H1 (cell line): ENCODE measurements at regions not wholly inside any gene's neighbourhood (a gene's known extent, or its start where the extent isn't known, plus 50 kb on each side); places are given as distances from the start of the nearest gene placed in this dataset.

ENCODE experiments used
- BCL11A ChIP-seq, 2 experiments: IDR thresholded peaks; one replicate each; pipeline ENCODE4 v1.6.1; 2011; ENCODE audit warnings: low read depth in 2 of 2, low read length in 2 of 2, mild to moderate bottlenecking in 2 of 2
- CHD1 ChIP-seq: IDR thresholded peaks from 2 replicates; pipeline ENCODE4 v1.6.1; 2012; ENCODE audit warnings: low read depth, low read length, improper control_type of control experiment
- EP300 ChIP-seq, 2 experiments: IDR thresholded peaks; 1 replicate in 1 of 2; 2 replicates in 1 of 2; pipeline ENCODE4 v1.6.1; 2011 to 2012; ENCODE audit warnings: low read depth in 2 of 2, low read length in 2 of 2, mild to moderate bottlenecking in 2 of 2, borderline replicate concordance in 1 of 2, inconsistent platforms in 1 of 2, moderate library complexity in 1 of 2
- GABPA ChIP-seq: IDR thresholded peaks from 2 replicates; pipeline ENCODE4 v1.6.1; 2011; ENCODE audit warnings: mild to moderate bottlenecking, low read length, moderate library complexity, borderline replicate concordance; ENCODE audit not compliant: insufficient read depth
- HDAC6 ChIP-seq: IDR thresholded peaks from one replicate; pipeline ENCODE4 v1.7.1; 2012; ENCODE audit warnings: low read depth, mild to moderate bottlenecking, inconsistent platforms, low read length, moderate library complexity
- MAFK ChIP-seq: IDR thresholded peaks from 2 replicates; pipeline ENCODE4 v1.6.1; 2012; ENCODE audit warnings: low read depth, mild to moderate bottlenecking, improper control_type of control experiment, low read length
- POLR2A ChIP-seq, 2 experiments: IDR thresholded peaks; 1 replicate in 1 of 2; 2 replicates in 1 of 2; pipeline ENCODE4 v1.6.1; 2011; ENCODE audit warnings: low read depth in 2 of 2, low read length in 2 of 2, mild to moderate bottlenecking in 2 of 2; ENCODE audit errors: control extremely low read depth in 1 of 2
- TEAD4 ChIP-seq: IDR thresholded peaks from 2 replicates; pipeline ENCODE4 v1.6.1; 2012; ENCODE audit warnings: low read depth, low read length, inconsistent platforms, mixed read lengths
- TF ChIP-seq, protein P1 (sequence below), 3 experiments: IDR thresholded peaks; 1 replicate in 2 of 3; 2 replicates in 1 of 3; pipeline versions ENCODE4 v1.5.1 to v1.6.1; 2011; ENCODE audit warnings: low read length in 3 of 3, mild to moderate bottlenecking in 3 of 3, inconsistent platforms in 2 of 3, low read depth in 1 of 3, moderate library complexity in 1 of 3; ENCODE audit not compliant: insufficient read depth in 1 of 3; ENCODE audit errors: control extremely low read depth in 1 of 3

- TF ChIP-seq, protein P1, sequence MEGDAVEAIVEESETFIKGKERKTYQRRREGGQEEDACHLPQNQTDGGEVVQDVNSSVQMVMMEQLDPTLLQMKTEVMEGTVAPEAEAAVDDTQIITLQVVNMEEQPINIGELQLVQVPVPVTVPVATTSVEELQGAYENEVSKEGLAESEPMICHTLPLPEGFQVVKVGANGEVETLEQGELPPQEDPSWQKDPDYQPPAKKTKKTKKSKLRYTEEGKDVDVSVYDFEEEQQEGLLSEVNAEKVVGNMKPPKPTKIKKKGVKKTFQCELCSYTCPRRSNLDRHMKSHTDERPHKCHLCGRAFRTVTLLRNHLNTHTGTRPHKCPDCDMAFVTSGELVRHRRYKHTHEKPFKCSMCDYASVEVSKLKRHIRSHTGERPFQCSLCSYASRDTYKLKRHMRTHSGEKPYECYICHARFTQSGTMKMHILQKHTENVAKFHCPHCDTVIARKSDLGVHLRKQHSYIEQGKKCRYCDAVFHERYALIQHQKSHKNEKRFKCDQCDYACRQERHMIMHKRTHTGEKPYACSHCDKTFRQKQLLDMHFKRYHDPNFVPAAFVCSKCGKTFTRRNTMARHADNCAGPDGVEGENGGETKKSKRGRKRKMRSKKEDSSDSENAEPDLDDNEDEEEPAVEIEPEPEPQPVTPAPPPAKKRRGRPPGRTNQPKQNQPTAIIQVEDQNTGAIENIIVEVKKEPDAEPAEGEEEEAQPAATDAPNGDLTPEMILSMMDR (IDR thresholded peaks at IDR 0.05; ENCODE audit: control extremely low read depth in 1 of 3, insufficient read depth in 1 of 3, low read depth in 1 of 3, low read length in 3 of 3): no peak
- TF ChIP-seq POLR2A (IDR thresholded peaks at IDR 0.05; ENCODE audit: control extremely low read depth in 1 of 2, low read depth in 2 of 2, low read length in 2 of 2): no peak
- TF ChIP-seq EP300 (IDR thresholded peaks at IDR 0.05; ENCODE audit: borderline replicate concordance in 1 of 2, low read depth in 2 of 2, low read length in 2 of 2): no peak
- no peak for TF ChIP-seq HDAC6
- TF ChIP-seq CHD1: no peak
- no peak for TF ChIP-seq TEAD4
- no peak for TF ChIP-seq BCL11A (IDR thresholded peaks at IDR 0.05; ENCODE audit: low read depth in 2 of 2, low read length in 2 of 2)
- no peak for TF ChIP-seq GABPA
- TF ChIP-seq MAFK: no peak
- TF ChIP-seq, all 59 proteins: peak for 0
These were observed 66.5 kb upstream of the ARRDC4 start (continued) for GRCh38 chr15:97893967-97894366.
